Fibroblast of lung (primary cell): ENCODE measurements at regions not wholly inside any gene's neighbourhood (a gene's known extent, or its start where the extent isn't known, plus 50 kb on each side); places are given as distances from the start of the nearest gene placed in this dataset.

Experiments used
- DNase-seq, 2 donors: peaks; one replicate each; pipeline versions ENCODE4 v3.0.0 to v3.0.0-alpha.2; 2010; ENCODE audit warnings: low read depth in 2 of 2
- H2AFZ ChIP-seq: 2 replicates; pipeline ENCODE4 v1.5.1; 2012; ENCODE audit warnings: low read length, control low read depth, inconsistent platforms
- H3K27ac ChIP-seq: 2 replicates; pipeline ENCODE4 v1.5.1; 2011; ENCODE audit warnings: low read length, control low read depth; ENCODE audit not compliant: insufficient read depth
- H3K27me3 ChIP-seq: 2 replicates; pipeline ENCODE4 v1.5.1; 2011; ENCODE audit warnings: mild to moderate bottlenecking, low read length; ENCODE audit not compliant: control insufficient read depth, insufficient read depth
- H3K36me3 ChIP-seq: 2 replicates; pipeline ENCODE4 v1.5.1; 2011; ENCODE audit warnings: low read length; ENCODE audit not compliant: control insufficient read depth, insufficient read depth
- H3K4me1 ChIP-seq: 2 replicates; pipeline ENCODE4 v1.5.1; 2011; ENCODE audit warnings: low read length; ENCODE audit not compliant: control insufficient read depth, insufficient read depth; ENCODE audit errors: extremely low read depth
- H3K4me2 ChIP-seq: 2 replicates; pipeline ENCODE4 v1.5.1; 2011; ENCODE audit warnings: low read length, control low read depth; ENCODE audit not compliant: insufficient read depth; ENCODE audit errors: extremely low read depth
- H3K4me3 ChIP-seq, 4 experiments: fragments of 200-600 bp in 1 of 4; sonication (generic) in 1 of 4; replicated peaks in 1 of 4; 2 replicates each; pipeline ENCODE4 v1.5.1; 2011 to 2016; ENCODE audit warnings: low read length in 4 of 4, low read depth in 3 of 4, mild to moderate bottlenecking in 3 of 4, control low read depth in 2 of 4, inconsistent platforms in 1 of 4, mixed read lengths in 1 of 4; ENCODE audit not compliant: insufficient read depth in 1 of 4; ENCODE audit errors: control extremely low read depth in 1 of 4
- H3K79me2 ChIP-seq: 2 replicates; pipeline ENCODE4 v1.5.1; 2012; ENCODE audit warnings: mild to moderate bottlenecking, low read length, inconsistent platforms; ENCODE audit not compliant: control insufficient read depth, insufficient read depth
- H3K9ac ChIP-seq: 2 replicates; pipeline ENCODE4 v1.5.1; 2011; ENCODE audit warnings: mild to moderate bottlenecking, low read length, control low read depth; ENCODE audit not compliant: insufficient read depth
- H3K9me3 ChIP-seq: 2 replicates; pipeline ENCODE4 v1.5.1; 2012; ENCODE audit warnings: low read depth, low read length; ENCODE audit not compliant: control insufficient read depth, insufficient read depth
- H4K20me1 ChIP-seq: 2 replicates; pipeline ENCODE4 v1.5.1; 2011; ENCODE audit warnings: low read length; ENCODE audit not compliant: control insufficient read depth, insufficient read depth; ENCODE audit errors: extremely low read depth
- CTCF ChIP-seq, 2 donors: IDR thresholded peaks in 1 of 2; conservative IDR thresholded peaks in 1 of 2; 1 replicate in 1 of 2; 2 replicates in 1 of 2; pipeline ENCODE4 v1.5.1; 2011 to 2012; ENCODE audit warnings: low read length in 2 of 2, control low read depth in 1 of 2, inconsistent platforms in 1 of 2, low read depth in 1 of 2, mild to moderate bottlenecking in 1 of 2
- EZH2 ChIP-seq: IDR thresholded peaks from 2 replicates; pipeline ENCODE4 v1.5.1; 2012; ENCODE audit warnings: low read length, control low read depth, mild to moderate bottlenecking; ENCODE audit errors: missing control alignments

GRCh38 chr10:130816116-130816901, 495.2 kb downstream of the TCERG1L start:
- Histone ChIP-seq H3K9ac (no peak overlapping the region), H3K4me2 (no peak overlapping the region), H3K27ac (no peak overlapping the region), H3K27me3 (no peaks in the 10 kb centered on the region), H2AFZ (no peak overlapping the region), H4K20me1 (no peaks in the 10 kb centered on the region), H3K4me3 (no peak overlapping the region), H3K9me3 (no peaks in the 10 kb centered on the region), H3K36me3 (no peaks in the 10 kb centered on the region), H3K79me2 (no peaks in the 10 kb centered on the region), H3K4me1 (no peaks in the 10 kb centered on the region)
- TF ChIP-seq CTCF (conservative IDR thresholded peaks at IDR 0.05 in 1 of 2, IDR thresholded peaks at IDR 0.05 in 1 of 2; ENCODE audit: low read depth in 1 of 2, low read length in 2 of 2) (no peak), EZH2 (no peak)
- no peak for DNase-seq

GRCh38 chr10:130817046-130817624, 494.4 kb downstream of the TCERG1L start:
- Histone ChIP-seq H3K4me1 (no peaks in the 10 kb centered on the region), H4K20me1 (no peaks in the 10 kb centered on the region), H3K4me3 (no peak overlapping the region), H3K9ac (no peak overlapping the region), H3K9me3 (no peaks in the 10 kb centered on the region), H2AFZ (no peak overlapping the region), H3K27me3 (no peaks in the 10 kb centered on the region), H3K36me3 (no peaks in the 10 kb centered on the region), H3K27ac (no peak overlapping the region), H3K79me2 (no peaks in the 10 kb centered on the region), H3K4me2 (no peak overlapping the region)
- TF ChIP-seq CTCF (conservative IDR thresholded peaks at IDR 0.05 in 1 of 2, IDR thresholded peaks at IDR 0.05 in 1 of 2; ENCODE audit: low read depth in 1 of 2, low read length in 2 of 2), result no peak
- no peak for TF ChIP-seq EZH2
- no peak for DNase-seq

GRCh38 chr10:130817674-130818073, 493.8 kb downstream of the TCERG1L start:
- no peaks in the 10 kb centered on the region for H3K4me1 ChIP-seq

More at GRCh38 chr10:130817674-130818073, 493.8 kb downstream of the TCERG1L start:
- TF ChIP-seq CTCF (conservative IDR thresholded peaks at IDR 0.05 in 1 of 2, IDR thresholded peaks at IDR 0.05 in 1 of 2; ENCODE audit: low read depth in 1 of 2, low read length in 2 of 2), result no peak
- no peak for TF ChIP-seq EZH2
- no peak overlapping the region for H3K4me2 ChIP-seq
- H4K20me1 ChIP-seq, result no peaks in the 10 kb centered on the region
- H3K79me2 ChIP-seq, result no peaks in the 10 kb centered on the region
- H3K36me3 ChIP-seq, result no peaks in the 10 kb centered on the region
- no peaks in the 10 kb centered on the region for H3K27me3 ChIP-seq
- H3K27ac ChIP-seq, result no peak overlapping the region
- no peak for DNase-seq
- H3K9ac ChIP-seq, result no peak overlapping the region
- no peaks in the 10 kb centered on the region for H3K9me3 ChIP-seq
- H3K4me3 ChIP-seq, result no peak overlapping the region
- H2AFZ ChIP-seq, result no peak overlapping the region
